NCI-H2227 treated with DMSO at 0.1 percent for 48 hours (cell line): ENCODE measurements at regions not wholly inside any gene's neighbourhood (a gene's known extent, or its start where the extent isn't known, plus 50 kb on each side); places are given as distances from the start of the nearest gene placed in this dataset.
"Not testable (repeated sequence)": the region's sequence is repeated elsewhere in the genome, so short reads cannot be mapped to it uniquely, and the experiment has no call there.

Experiments
- DNase-seq: peaks from one replicate; lab custom pipeline; 2025; lab: John Stamatoyannopoulos, UW

GRCh38 chr11:71097506-71098240 is 154.7 kb downstream of the SHANK2 start:
- no peak for DNase-seq

DNA sequence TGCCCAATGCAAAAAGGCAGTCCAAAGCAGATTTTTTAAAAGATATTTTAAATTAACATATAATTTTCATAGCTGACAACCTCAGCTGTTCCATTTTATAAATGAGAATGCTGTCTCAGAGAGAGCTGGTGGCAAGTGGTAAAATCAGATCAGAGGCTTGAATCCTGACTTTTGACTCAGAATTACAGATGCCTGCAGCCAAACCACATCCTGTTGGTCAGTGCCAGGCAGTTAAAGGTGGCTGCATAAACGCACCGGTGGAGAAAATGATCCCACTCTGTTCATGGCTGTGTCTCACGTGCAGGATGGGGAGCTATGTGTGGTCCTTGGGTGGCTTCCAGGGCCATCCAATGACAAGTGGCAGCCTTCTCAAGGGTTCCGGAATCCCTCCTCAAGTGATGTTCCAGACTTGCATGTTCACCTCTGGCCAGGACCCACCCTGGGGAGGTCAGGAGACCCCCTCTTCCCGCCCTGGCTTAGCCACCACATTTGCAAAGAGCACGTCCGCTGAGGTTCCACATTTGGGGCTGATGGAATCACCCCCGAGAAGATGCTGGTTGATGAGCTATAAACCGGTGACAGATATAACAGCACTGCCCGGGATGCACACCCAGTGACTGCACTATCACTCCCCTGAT is 155.5 kb downstream of the SHANK2 start:
- DNase-seq, result no peak

DNA sequence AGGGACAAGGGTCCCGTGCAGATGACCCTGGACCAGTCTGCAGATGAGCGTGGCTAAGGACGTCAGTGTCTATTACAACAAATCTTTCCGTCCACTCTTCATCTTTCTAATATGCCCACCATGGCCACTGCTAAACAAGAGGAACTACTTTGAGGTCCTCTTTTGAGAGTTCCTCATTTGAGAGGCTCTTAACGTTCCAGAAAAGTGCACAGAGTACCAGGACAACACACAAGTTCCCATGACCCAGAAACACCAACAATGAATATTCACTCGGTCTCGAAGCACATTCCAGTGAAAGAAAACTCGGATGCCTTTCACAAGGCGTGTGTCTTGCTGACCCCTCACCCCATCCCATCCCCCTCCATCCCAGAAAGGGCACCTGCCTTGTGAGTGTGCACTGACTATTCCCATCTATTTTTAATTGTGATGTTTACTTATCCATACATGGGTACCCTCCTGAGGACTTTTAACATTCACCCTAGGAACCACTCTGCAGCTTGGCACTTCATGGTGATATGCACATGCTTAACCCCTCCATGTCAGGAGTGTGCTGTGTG is 157.0 kb downstream of the SHANK2 start:
- no peak for DNase-seq

DNA sequence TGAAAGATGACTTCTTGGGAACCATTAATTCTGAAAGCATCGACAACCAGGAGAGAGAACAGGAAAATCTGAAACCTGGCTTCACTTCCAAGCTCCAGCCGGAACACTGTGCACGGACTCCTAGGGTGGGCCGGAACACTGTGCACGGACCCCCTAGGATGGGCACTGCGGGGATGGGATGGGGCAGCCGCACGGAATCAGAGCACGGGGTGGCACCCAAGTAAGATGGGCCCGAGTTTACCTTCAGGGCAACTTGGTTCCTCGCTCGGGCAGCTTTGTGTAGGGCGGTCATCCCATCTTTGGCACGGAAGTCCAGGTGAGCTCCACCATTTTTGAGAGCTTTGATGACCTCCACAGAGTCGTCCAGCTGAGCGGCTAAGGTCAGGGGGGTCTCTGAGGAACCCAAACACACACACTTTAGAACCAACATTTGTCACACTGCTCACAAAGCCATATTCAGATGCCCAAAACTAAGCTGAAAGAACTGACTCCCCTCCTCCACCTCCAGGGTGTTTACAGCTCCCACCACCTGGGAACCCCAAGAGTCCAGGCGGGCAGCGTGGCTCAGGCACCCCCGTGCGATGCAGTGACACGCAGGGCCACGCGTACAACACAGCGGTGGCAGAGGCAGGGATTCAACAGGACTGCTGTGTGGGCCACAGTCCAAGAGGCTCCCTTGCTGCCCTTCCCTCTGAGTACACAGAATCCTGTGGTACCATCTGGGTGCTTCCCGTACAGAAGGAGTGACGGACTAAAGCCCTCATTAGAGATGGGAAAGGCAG is 157.9 kb downstream of the SHANK2 start:
- DNase-seq, result no peak

DNA sequence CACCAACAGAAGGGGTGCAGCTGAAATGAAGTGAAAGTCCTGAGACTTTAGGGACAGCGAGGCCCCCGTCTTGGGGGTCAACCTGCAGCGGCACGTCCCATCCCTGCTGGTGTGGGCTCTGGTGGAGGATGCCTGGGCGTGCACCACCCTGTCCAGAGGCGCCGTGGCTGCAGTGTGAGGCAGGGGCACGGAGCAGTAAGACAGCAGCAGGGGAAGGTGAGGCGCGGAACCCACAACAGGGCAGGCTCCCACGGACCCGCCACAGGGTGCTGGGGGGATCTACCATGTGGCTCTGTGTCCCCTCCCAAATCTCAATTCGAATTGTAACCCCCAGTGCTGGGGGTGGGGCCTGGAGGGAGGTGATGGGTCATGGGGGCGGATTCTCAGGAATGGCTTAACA is 158.6 kb downstream of the SHANK2 start:
- DNase-seq, result no peak

DNA sequence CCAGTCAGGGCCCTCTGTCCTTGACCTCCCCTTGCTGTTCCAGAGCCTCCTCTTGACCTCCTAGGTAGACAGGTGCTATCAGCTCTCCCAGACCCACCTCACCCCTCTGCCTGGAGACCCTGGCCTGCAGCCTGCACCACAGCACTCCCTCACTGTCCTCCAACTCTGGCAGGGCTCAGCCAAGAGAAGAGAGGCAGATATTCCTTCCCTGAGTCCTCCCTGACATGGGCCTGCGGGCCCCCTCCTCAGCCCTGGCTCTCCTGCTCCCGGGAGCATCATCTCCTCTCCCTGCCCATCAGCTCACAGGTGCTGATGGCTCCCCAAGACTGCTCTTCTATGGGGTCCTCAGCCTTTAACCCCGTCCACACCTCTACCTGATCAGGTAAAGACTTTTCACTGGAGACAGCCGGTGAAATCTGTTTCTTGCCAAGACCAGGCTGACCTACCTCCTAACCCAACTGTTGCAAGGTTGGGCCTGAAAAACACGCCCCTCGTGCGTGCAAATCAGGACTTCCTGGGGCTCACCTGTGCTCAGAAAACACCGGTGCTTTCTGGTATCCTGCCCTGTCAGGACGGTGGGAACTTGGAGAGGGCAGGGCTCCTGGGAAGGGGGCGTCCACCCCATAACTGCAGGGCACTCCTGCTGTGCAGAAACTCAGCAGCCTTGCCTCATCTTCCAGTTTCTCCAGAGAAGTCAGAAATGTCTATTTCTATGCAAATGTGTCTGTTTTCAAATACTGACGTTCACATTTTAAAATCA is 160.7 kb downstream of the SHANK2 start:
- DNase-seq, result no peak

DNA sequence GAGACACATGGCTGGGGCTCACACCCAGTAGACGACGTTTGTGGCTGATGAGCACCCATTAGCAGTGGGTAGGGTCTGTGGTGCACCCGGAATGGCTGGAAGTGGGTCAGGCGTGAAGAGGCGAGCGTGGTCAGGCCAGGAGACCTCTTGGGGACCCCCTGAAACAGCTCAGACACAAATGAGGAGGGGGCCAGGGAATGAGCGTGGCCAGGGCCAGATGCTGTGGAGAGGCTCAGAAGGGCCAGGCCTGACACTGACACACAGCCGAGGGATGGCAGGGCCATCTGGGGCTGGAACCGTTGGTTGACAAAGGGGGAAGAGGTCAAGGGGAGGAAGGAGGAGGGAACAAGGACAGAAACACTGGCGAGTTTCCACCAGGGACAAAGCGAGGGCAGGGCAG is 162.8 kb downstream of the SHANK2 start:
- no peak for DNase-seq

DNA sequence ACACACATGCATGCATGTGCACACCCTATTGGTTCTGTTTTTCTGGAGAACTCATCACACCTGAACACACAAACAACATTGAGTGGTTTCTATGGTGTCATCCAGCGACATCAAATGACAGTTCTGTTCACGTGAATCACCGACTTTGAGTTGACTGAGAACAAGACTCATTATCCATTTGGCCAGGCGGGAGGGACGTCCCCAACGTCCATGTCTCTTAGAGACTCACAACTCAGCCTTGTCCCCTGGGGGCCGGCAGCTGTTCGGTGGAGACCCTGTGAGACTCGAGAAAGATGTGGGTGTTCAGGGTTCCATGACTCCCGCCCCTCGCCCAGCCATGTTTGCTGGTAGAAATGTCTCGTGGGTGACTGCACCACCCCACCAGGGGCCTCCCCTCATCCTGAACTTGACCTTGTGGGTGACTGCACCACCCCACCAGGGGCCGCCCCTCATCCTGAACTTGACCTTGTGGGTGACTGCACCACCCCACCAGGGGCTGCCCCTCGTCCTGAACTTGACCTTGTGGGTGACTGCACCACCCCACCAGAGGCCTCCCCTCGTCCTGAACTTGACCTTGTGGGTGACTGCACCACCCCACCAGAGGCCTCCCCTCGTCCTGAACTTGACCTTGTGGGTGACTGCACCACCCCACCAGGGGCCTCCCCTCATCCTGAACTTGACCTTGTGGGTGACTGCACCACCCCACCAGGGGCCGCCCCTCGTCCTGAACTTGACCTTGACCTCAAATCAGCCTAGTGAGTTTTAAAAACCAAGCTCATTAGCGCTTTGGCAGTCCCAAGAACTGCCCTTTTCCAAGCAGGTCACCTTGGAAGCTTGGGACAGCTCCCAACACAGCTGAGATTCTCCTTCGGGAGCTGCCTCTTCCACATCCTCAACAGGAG is 163.8 kb downstream of the SHANK2 start:
- DNase-seq, result not testable (repeated sequence)

DNA sequence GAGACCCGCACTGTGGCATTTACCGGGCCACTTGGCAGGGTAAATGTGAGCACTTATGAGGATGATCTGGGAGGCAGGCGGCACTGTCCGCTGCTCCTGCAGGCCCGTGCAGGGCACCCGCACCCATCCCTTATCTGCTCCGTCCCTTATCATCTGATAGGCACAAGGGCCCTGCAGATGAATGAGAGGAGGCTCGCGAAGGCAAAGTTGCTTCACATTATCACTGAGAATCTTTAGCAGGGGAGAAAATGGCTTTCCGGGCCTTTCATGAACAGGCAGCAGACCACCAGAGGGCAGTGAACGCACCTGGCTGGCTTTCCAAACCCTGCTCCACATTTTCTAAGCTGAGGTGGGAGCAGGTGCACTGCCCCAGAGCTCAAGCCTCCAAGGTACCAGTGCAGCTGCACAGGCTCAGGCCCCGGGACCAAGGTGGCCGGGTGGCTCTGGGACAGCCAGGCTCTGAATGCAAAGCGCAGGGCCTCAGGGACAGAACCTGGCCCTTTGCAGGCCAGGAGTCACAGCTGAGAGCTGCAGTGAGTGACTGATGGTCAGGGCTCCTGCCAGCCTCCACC is 165.6 kb downstream of the SHANK2 start:
- DNase-seq, result peak; percentile 51

- DNase-seq, result no peak
Observed at GRCh38 chr11:71084306-71085012, 167.9 kb downstream of the SHANK2 start.

GRCh38 chr11:71083105-71083504 is 169.3 kb downstream of the SHANK2 start:
- DNase-seq, result no peak

DNA sequence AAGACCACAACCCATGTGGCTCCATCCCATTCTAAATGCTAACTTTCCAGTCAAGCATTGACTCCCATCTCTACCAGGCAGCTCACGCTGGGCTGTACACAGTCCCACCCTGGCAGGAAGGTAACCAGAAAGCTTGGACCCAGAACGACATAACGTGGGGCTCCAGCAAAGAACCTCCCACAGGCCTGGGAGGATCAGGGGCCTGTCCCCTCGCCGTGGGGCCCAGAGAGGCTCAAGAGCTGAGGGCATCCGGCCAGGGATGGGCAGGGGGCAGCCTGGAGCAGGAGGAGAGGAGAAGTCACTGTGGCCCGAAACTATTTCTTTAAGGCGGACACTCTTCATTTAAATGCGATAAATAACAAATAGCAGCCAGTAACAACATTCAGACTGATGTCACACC is 169.9 kb downstream of the SHANK2 start:
- DNase-seq, result no peak

- no peak for DNase-seq
Observed at GRCh38 chr11:71081704-71082230, 170.6 kb downstream of the SHANK2 start.

GRCh38 chr11:71080239-71081097 is 171.9 kb downstream of the SHANK2 start:
- peak; percentile 62 for DNase-seq

GRCh38 chr11:71079795-71080194 is 172.6 kb downstream of the SHANK2 start:
- no peak for DNase-seq

- DNase-seq, result no peak
Observed at GRCh38 chr11:71078482-71078881, 173.9 kb downstream of the SHANK2 start.

DNA sequence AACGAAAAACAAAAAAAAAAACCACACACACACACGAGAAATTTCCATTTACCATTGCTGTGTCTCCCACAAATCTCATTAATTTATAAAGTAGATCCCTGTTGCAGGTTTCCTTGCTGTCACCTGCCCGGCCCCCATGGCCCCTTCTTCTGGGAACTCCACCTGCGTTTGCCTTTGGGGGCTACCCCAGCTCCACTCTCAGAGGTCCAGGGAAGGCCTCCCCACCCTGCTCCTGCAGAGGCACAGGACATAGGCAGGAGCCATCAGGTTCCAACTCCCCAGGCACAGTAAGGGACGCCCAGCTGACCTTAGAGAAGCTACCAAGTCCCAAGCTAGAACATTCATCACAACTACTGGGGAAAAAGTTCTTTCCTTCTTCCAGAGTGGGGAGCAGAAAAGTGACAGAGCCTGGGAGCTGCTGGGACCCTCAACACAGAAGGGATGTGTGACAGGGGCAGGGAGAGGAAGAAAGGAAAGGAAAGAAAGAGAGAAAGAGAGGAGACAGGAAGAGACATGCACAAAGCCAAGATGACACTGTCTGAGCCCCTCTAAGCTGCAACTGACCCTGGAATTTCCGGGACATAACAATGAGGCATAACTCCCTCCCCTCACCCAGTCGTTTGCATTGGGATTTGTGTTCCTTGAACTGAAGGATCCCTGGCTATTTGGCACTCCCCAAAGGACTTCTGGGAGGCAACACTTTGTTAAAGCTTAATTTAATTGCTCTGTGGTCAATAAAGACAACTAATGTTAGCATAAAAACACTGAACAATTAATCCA is 175.7 kb downstream of the SHANK2 start:
- DNase-seq, result no peak

GRCh38 chr11:71075871-71076420 is 176.4 kb downstream of the SHANK2 start:
- no peak for DNase-seq
